Adrenal gland (tissue), 5 donors: ENCODE measurements at regions not wholly inside any gene's neighbourhood (a gene's known extent, or its start where the extent isn't known, plus 50 kb on each side); places are given as distances from the start of the nearest gene placed in this dataset.

Experiments used
- CTCF ChIP-seq, 6 experiments: fragments of 450-650 bp in 4 of 6; fragments of 200-600 bp in 2 of 6; sonication (generic) in 1 of 6; IDR thresholded peaks; 1 replicate in 5 of 6; 2 replicates in 1 of 6; pipeline versions ENCODE4 v1.5.1 to v1.8.0; 2016 to 2021; ENCODE audit warnings: antibody characterized with exemption in 6 of 6, mild to moderate bottlenecking in 2 of 6, moderate library complexity in 1 of 6
- POLR2A ChIP-seq, 2 donors: fragments of 450-650 bp; IDR thresholded peaks; one replicate each; pipeline ENCODE4 v1.6.1; 2017; ENCODE audit warnings: antibody characterized with exemption in 2 of 2, mild to moderate bottlenecking in 2 of 2, moderate library complexity in 1 of 2
- donor health status: DM: no; HTN: no; CAD: no.

GRCh38 chr11:37642296-37642695, 1044.3 kb upstream of the RAG2 start:
- TF ChIP-seq CTCF (IDR thresholded peaks at IDR 0.05): no peak
- TF ChIP-seq POLR2A (IDR thresholded peaks at IDR 0.05): no peak
